NCI-H128 (cell line): ENCODE measurements at regions not wholly inside any gene's neighbourhood (a gene's known extent, or its start where the extent isn't known, plus 50 kb on each side); places are given as distances from the start of the nearest gene placed in this dataset.
"Not testable (repeated sequence)": the region's sequence is repeated elsewhere in the genome, so short reads cannot be mapped to it uniquely, and the experiment has no call there.

Experiments
- DNase-seq: peaks from one replicate; lab custom pipeline; 2025; ENCODE audit not compliant: unreplicated experiment; lab: John Stamatoyannopoulos, UW

- DNase-seq, result no peak
These were observed 483.4 kb upstream of the IRAK1BP1 start for GRCh38 chr6:78383968-78384367.

- DNase-seq, result not testable (repeated sequence)
These were observed 480.5 kb upstream of the IRAK1BP1 start for GRCh38 chr6:78386854-78387253.

GRCh38 chr6:78390066-78390465 is 477.3 kb upstream of the IRAK1BP1 start:
- DNase-seq, result no peak

GRCh38 chr6:78397499-78397898 is 469.9 kb upstream of the IRAK1BP1 start:
- no peak for DNase-seq

- no peak for DNase-seq
These were observed 469.1 kb upstream of the IRAK1BP1 start for GRCh38 chr6:78398292-78398691.

GRCh38 chr6:78400076-78400475 is 467.3 kb upstream of the IRAK1BP1 start:
- DNase-seq, result no peak

GRCh38 chr6:78427386-78427785 is 440.0 kb upstream of the IRAK1BP1 start:
- DNase-seq, result no peak

GRCh38 chr6:78430521-78430920 is 436.8 kb upstream of the IRAK1BP1 start:
- DNase-seq, result no peak

GRCh38 chr6:78435671-78436070 is 431.7 kb upstream of the IRAK1BP1 start:
- no peak for DNase-seq

GRCh38 chr6:78436335-78436734 is 431.0 kb upstream of the IRAK1BP1 start:
- DNase-seq, result no peak

- no peak for DNase-seq
These were observed 429.2 kb upstream of the IRAK1BP1 start for GRCh38 chr6:78438135-78438534.

- DNase-seq, result no peak
These were observed 406.6 kb upstream of the IRAK1BP1 start for GRCh38 chr6:78460711-78461110.

GRCh38 chr6:78462728-78463127 is 404.6 kb upstream of the IRAK1BP1 start:
- no peak for DNase-seq

GRCh38 chr6:78465059-78465634 is 402.2 kb upstream of the IRAK1BP1 start:
- no peak for DNase-seq

GRCh38 chr6:78476561-78476960 is 390.8 kb upstream of the IRAK1BP1 start:
- DNase-seq, result no peak

- no peak for DNase-seq
These were observed 384.4 kb upstream of the IRAK1BP1 start for GRCh38 chr6:78482801-78483552.

GRCh38 chr6:78483553-78484197 is 383.7 kb upstream of the IRAK1BP1 start:
- DNase-seq, result no peak

- no peak for DNase-seq
These were observed 382.9 kb upstream of the IRAK1BP1 start for GRCh38 chr6:78484198-78485064.

GRCh38 chr6:78487401-78487800 is 379.9 kb upstream of the IRAK1BP1 start:
- DNase-seq, result no peak

GRCh38 chr6:78489874-78490273 is 377.5 kb upstream of the IRAK1BP1 start:
- DNase-seq, result no peak

GRCh38 chr6:78492351-78493017 is 374.9 kb upstream of the IRAK1BP1 start:
- no peak for DNase-seq
